Neural crest cell (in vitro differentiated cells): ENCODE measurements at regions not wholly inside any gene's neighbourhood (a gene's known extent, or its start where the extent isn't known, plus 50 kb on each side); places are given as distances from the start of the nearest gene placed in this dataset.
"Not testable (repeated sequence)": the region's sequence is repeated elsewhere in the genome, so short reads cannot be mapped to it uniquely, and the experiment has no call there.

Experiments used
- DNase-seq: peaks from one replicate; pipeline ENCODE4 v3.0.0; 2021; ENCODE audit warnings: low read depth, mixed read lengths, low spot score
- H3K27ac Mint-ChIP-seq: one replicate; pipeline ENCODE4 v1.8.0; 2021; ENCODE audit warnings: mild to moderate bottlenecking, mixed read lengths; ENCODE audit not compliant: unreplicated experiment
- H3K27me3 Mint-ChIP-seq: 2 replicates; pipeline ENCODE4 v1.8.0; 2021; ENCODE audit warnings: low read depth, mild to moderate bottlenecking, mixed read lengths
- H3K36me3 Mint-ChIP-seq: 2 replicates; pipeline ENCODE4 v1.8.0; 2021; ENCODE audit warnings: low read depth, mild to moderate bottlenecking, mixed read lengths
- H3K4me1 Mint-ChIP-seq: 2 replicates; pipeline ENCODE4 v1.8.0; 2021; ENCODE audit warnings: mixed read lengths
- H3K4me3 Mint-ChIP-seq: one replicate; pipeline ENCODE4 v1.8.0; 2021; ENCODE audit warnings: mild to moderate bottlenecking, mixed read lengths
- H3K9me3 Mint-ChIP-seq: 2 replicates; pipeline ENCODE4 v1.8.0; 2021; ENCODE audit warnings: mixed read lengths
- TF ChIP-seq, protein P1 (sequence below): fragments of 200-600 bp; sonication (generic); conservative IDR thresholded peaks from 2 replicates; pipeline ENCODE4 v1.5.0; 2021; ENCODE audit warnings: antibody characterized with exemption, mild to moderate bottlenecking

GRCh38 chr5:98030273-98030672 lies 743.2 kb upstream of the RGMB start:
- TF ChIP-seq, protein P1, sequence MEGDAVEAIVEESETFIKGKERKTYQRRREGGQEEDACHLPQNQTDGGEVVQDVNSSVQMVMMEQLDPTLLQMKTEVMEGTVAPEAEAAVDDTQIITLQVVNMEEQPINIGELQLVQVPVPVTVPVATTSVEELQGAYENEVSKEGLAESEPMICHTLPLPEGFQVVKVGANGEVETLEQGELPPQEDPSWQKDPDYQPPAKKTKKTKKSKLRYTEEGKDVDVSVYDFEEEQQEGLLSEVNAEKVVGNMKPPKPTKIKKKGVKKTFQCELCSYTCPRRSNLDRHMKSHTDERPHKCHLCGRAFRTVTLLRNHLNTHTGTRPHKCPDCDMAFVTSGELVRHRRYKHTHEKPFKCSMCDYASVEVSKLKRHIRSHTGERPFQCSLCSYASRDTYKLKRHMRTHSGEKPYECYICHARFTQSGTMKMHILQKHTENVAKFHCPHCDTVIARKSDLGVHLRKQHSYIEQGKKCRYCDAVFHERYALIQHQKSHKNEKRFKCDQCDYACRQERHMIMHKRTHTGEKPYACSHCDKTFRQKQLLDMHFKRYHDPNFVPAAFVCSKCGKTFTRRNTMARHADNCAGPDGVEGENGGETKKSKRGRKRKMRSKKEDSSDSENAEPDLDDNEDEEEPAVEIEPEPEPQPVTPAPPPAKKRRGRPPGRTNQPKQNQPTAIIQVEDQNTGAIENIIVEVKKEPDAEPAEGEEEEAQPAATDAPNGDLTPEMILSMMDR, result peak; percentile 29
- not testable (repeated sequence) for H3K36me3 Mint-ChIP-seq, H3K27me3 Mint-ChIP-seq, H3K4me3 Mint-ChIP-seq, H3K4me1 Mint-ChIP-seq, H3K27ac Mint-ChIP-seq, DNase-seq
- peaks cover 12% of the 10 kb centered on the region for H3K9me3 Mint-ChIP-seq

DNA sequence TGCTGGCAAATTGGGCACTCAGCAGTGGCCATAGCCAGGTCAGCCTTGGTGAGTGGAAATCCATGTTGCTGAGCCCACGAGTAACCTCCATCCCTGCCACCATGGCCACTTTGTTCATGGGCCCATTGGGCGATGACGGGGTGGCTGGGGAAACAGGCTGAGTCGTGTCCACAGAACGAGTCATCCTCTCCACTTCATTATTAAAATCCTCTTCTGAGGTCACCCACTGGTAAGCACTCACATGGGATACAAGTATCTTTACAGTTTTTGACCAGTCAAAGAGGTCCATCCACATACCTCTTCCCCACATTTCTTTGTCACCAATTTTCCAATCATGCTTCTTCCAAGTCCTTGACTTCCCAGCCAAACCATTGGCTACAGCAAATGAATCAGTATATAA lies 742.4 kb upstream of the RGMB start:
- not testable (repeated sequence) for H3K36me3 Mint-ChIP-seq, H3K4me3 Mint-ChIP-seq, DNase-seq, H3K27ac Mint-ChIP-seq, H3K27me3 Mint-ChIP-seq, H3K4me1 Mint-ChIP-seq
- peaks cover 12% of the 10 kb centered on the region for H3K9me3 Mint-ChIP-seq

DNA sequence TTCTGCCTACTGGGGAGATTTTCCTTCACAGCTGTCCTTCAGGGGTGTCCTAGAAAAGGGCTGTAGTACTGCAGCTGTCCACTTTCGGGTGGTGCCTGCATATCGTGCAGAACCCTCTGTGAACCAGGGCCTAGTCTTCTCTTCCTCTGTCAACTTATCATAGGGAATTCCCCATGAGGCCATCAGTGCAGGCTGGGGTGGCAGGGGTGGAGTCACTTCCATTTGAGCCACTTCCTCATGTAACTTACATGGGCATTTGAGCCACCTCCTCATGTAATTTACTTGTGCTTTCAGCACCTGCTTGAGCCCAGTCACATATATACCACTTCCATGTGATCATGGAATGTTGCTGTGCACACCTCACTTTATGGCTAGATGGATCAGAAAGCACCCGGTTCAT lies 742.0 kb upstream of the RGMB start:
- Mint-ChIP-seq H3K9me3 (peaks cover 12% of the 10 kb centered on the region), H3K27ac (no peak overlapping the region), H3K4me1 (no peaks in the 10 kb centered on the region), H3K27me3 (no peaks in the 10 kb centered on the region), H3K4me3 (no peak overlapping the region), H3K36me3 (peaks cover 2% of the 10 kb centered on the region)
- TF ChIP-seq, protein P1, result no peak
- no peak for DNase-seq

DNA sequence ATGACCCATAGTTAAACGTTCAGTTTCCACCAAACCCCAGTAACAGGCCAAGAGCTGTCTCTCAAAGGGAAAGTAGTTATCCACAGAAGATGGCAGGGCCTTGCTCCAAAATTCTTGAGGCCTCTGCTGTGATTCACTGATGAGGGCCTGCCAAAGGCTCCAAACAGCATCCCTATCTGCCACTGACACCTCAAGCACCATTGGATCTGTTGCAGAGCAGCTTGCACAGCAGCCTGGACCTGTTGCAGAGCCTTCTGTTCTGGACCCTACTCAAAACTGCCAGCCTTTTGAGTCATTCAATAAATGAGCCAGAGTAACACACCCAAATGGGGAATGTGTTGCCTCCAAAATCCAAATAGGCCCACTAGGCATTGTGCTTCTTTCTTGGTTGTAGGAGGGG lies 741.5 kb upstream of the RGMB start:
- H3K4me1 Mint-ChIP-seq, result no peaks in the 10 kb centered on the region
- H3K9me3 Mint-ChIP-seq, result peaks cover 12% of the 10 kb centered on the region
- no peaks in the 10 kb centered on the region for H3K27me3 Mint-ChIP-seq
- no peak overlapping the region for H3K4me3 Mint-ChIP-seq
- DNase-seq, result no peak
- no peak overlapping the region for H3K27ac Mint-ChIP-seq
- H3K36me3 Mint-ChIP-seq, result peaks cover 2% of the 10 kb centered on the region
- TF ChIP-seq, protein P1, result no peak

- no peak overlapping the region for H3K4me3 Mint-ChIP-seq
- H3K27me3 Mint-ChIP-seq, result no peaks in the 10 kb centered on the region
- no peaks in the 10 kb centered on the region for H3K36me3 Mint-ChIP-seq
- no peak overlapping the region for H3K27ac Mint-ChIP-seq
- H3K4me1 Mint-ChIP-seq, result no peaks in the 10 kb centered on the region
- no peak for DNase-seq
- H3K9me3 Mint-ChIP-seq, result no peaks in the 10 kb centered on the region
- TF ChIP-seq, protein P1, result no peak
Observed at GRCh38 chr5:98041661-98042060, 731.8 kb upstream of the RGMB start.

DNA sequence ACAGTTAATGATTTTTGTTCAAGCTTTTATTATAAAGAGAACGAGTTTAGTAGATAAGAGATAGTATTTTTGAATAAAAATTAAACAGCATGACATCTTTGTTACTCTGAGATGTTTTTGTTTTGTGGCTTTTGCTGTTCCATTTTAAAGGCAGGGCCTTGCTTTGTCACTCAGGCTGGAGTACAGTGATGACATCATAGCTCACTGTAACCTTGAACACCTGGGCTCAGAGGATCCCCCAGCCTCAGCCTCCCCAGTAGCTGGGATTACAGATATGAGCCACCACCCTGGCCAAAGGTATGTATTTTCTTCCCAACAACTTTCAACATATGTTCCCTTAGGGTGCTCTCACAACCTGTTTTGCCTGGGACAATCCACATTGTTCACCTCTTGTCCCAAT lies 730.9 kb upstream of the RGMB start:
- H3K4me3 Mint-ChIP-seq, result no peak overlapping the region
- DNase-seq, result no peak
- no peaks in the 10 kb centered on the region for H3K27me3 Mint-ChIP-seq
- H3K4me1 Mint-ChIP-seq, result no peaks in the 10 kb centered on the region
- no peak overlapping the region for H3K27ac Mint-ChIP-seq
- TF ChIP-seq, protein P1, result no peak
- H3K36me3 Mint-ChIP-seq, result no peaks in the 10 kb centered on the region
- no peaks in the 10 kb centered on the region for H3K9me3 Mint-ChIP-seq
